Duodenal mucosa (tissue), 2 donors: ENCODE measurements at regions not wholly inside any gene's neighbourhood (a gene's known extent, or its start where the extent isn't known, plus 50 kb on each side); places are given as distances from the start of the nearest gene placed in this dataset.

ENCODE experiments used
- H3K27ac ChIP-seq: one replicate; pipeline ENCODE4 v1.7.0; 2013; ENCODE audit warnings: low read depth, low read length
- H3K27me3 ChIP-seq, 2 donors: one replicate each; pipeline ENCODE4 v1.7.0; 2013; ENCODE audit warnings: low read length in 2 of 2, control low read depth in 1 of 2; ENCODE audit not compliant: insufficient read depth in 2 of 2, control insufficient read depth in 1 of 2
- H3K36me3 ChIP-seq, 2 donors: one replicate each; pipeline ENCODE4 v1.7.0; 2013; ENCODE audit warnings: low read length in 2 of 2, control low read depth in 1 of 2; ENCODE audit not compliant: insufficient read depth in 2 of 2, control insufficient read depth in 1 of 2
- H3K4me1 ChIP-seq, 2 donors: one replicate each; pipeline ENCODE4 v1.7.0; 2013; ENCODE audit warnings: low read length in 2 of 2, control low read depth in 1 of 2; ENCODE audit not compliant: insufficient read depth in 2 of 2, control insufficient read depth in 1 of 2
- H3K4me3 ChIP-seq, 2 donors: one replicate each; pipeline ENCODE4 v1.7.0; 2013; ENCODE audit warnings: low read length in 2 of 2, low read depth in 1 of 2
- H3K9ac ChIP-seq, 2 donors: one replicate each; pipeline ENCODE4 v1.7.0; 2013; ENCODE audit warnings: low read length in 2 of 2, low read depth in 1 of 2
- H3K9me3 ChIP-seq, 2 donors: one replicate each; pipeline ENCODE4 v1.7.0; 2013; ENCODE audit warnings: low read length in 2 of 2, control low read depth in 1 of 2; ENCODE audit not compliant: control insufficient read depth in 1 of 2

- no peak overlapping the region for H3K9ac ChIP-seq
These were observed 265.2 kb downstream of the GADD45G start for GRCh38 chr9:89869793-89870580.

GRCh38 chr9:89871871-89872331 is 267.1 kb downstream of the GADD45G start:
- Histone ChIP-seq H3K27ac (no peak overlapping the region), H3K36me3 (no peaks in the 10 kb centered on the region), H3K4me3 (no peak overlapping the region), H3K9me3 (no peaks in the 10 kb centered on the region), H3K4me1 (peaks cover 5 to 12% of the 10 kb centered on the region in 2 donors), H3K9ac (no peak overlapping the region), H3K27me3 (no peaks in the 10 kb centered on the region)

More at GRCh38 chr9:89869793-89870580, 265.2 kb downstream of the GADD45G start:
- no peak overlapping the region for H3K4me3 ChIP-seq
- no peaks in the 10 kb centered on the region for H3K27me3 ChIP-seq
- H3K36me3 ChIP-seq: no peaks in the 10 kb centered on the region
- H3K27ac ChIP-seq: no peak overlapping the region
- peaks cover 5% of the 10 kb centered on the region in 2 donors for H3K4me1 ChIP-seq
- H3K9me3 ChIP-seq: no peaks in the 10 kb centered on the region

GRCh38 chr9:89872426-89872912 is 267.7 kb downstream of the GADD45G start:
- no peaks in the 10 kb centered on the region for H3K9me3 ChIP-seq
- H3K9ac ChIP-seq: no peak overlapping the region
- no peak overlapping the region for H3K4me3 ChIP-seq
- no peaks in the 10 kb centered on the region for H3K36me3 ChIP-seq
- H3K27me3 ChIP-seq: no peaks in the 10 kb centered on the region
- peaks cover 5 to 12% of the 10 kb centered on the region in 2 donors for H3K4me1 ChIP-seq
- no peak overlapping the region for H3K27ac ChIP-seq

- Histone ChIP-seq H3K9ac (no peak overlapping the region), H3K27ac (no peak overlapping the region), H3K27me3 (no peaks in the 10 kb centered on the region), H3K36me3 (no peaks in the 10 kb centered on the region), H3K4me1 (peaks cover 5 to 12% of the 10 kb centered on the region in 2 donors), H3K9me3 (no peaks in the 10 kb centered on the region), H3K4me3 (no peak overlapping the region)
These were observed 268.3 kb downstream of the GADD45G start for GRCh38 chr9:89872913-89873707.

- Histone ChIP-seq H3K4me1 (peaks cover 5 to 13% of the 10 kb centered on the region in 2 donors), H3K9ac (no peak overlapping the region)
These were observed 269.0 kb downstream of the GADD45G start for GRCh38 chr9:89873801-89874200.

GRCh38 chr9:89874351-89875321 is 269.8 kb downstream of the GADD45G start:
- no peak overlapping the region for H3K27ac ChIP-seq
- H3K4me1 ChIP-seq: peaks cover 5 to 21% of the 10 kb centered on the region in 2 donors
- no peak overlapping the region for H3K9ac ChIP-seq

More at GRCh38 chr9:89873801-89874200, 269.0 kb downstream of the GADD45G start:
- Histone ChIP-seq H3K36me3 (no peaks in the 10 kb centered on the region), H3K27me3 (no peaks in the 10 kb centered on the region), H3K9me3 (no peaks in the 10 kb centered on the region), H3K4me3 (no peak overlapping the region), H3K27ac (no peak overlapping the region)

GRCh38 chr9:89877051-89878002 is 272.5 kb downstream of the GADD45G start:
- no peaks in the 10 kb centered on the region for H3K36me3 ChIP-seq
- no peaks in the 10 kb centered on the region for H3K9me3 ChIP-seq
- peaks cover 5 to 21% of the 10 kb centered on the region in 2 donors for H3K4me1 ChIP-seq
- no peaks in the 10 kb centered on the region for H3K27me3 ChIP-seq
- no peak overlapping the region for H3K9ac ChIP-seq
- H3K27ac ChIP-seq: no peak overlapping the region
- H3K4me3 ChIP-seq: no peak overlapping the region

More at GRCh38 chr9:89874351-89875321, 269.8 kb downstream of the GADD45G start:
- Histone ChIP-seq H3K9me3 (no peaks in the 10 kb centered on the region), H3K36me3 (no peaks in the 10 kb centered on the region), H3K4me3 (no peak overlapping the region), H3K27me3 (no peaks in the 10 kb centered on the region)

GRCh38 chr9:89878003-89878411 is 273.2 kb downstream of the GADD45G start:
- H3K9ac ChIP-seq: no peak overlapping the region
- no peaks in the 10 kb centered on the region for H3K9me3 ChIP-seq
- H3K4me1 ChIP-seq: peaks cover 5 to 21% of the 10 kb centered on the region in 2 donors
- H3K4me3 ChIP-seq: no peak overlapping the region
- no peaks in the 10 kb centered on the region for H3K36me3 ChIP-seq
- no peaks in the 10 kb centered on the region for H3K27me3 ChIP-seq
- H3K27ac ChIP-seq: no peak overlapping the region

- H3K27me3 ChIP-seq: no peaks in the 10 kb centered on the region
- no peak overlapping the region for H3K4me3 ChIP-seq
- H3K9me3 ChIP-seq: no peaks in the 10 kb centered on the region
- no peak overlapping the region for H3K27ac ChIP-seq
- peaks cover 5 to 21% of the 10 kb centered on the region in 2 donors for H3K4me1 ChIP-seq
- H3K36me3 ChIP-seq: no peaks in the 10 kb centered on the region
- no peak overlapping the region for H3K9ac ChIP-seq
These were observed 273.9 kb downstream of the GADD45G start for GRCh38 chr9:89878687-89879086.
